GM12878 (cell line): ENCODE measurements at regions not wholly inside any gene's neighbourhood (a gene's known extent, or its start where the extent isn't known, plus 50 kb on each side); places are given as distances from the start of the nearest gene placed in this dataset.

Experiments used
- ATAC-seq: fragments of 200-7000 bp; cut with Tn5 transposase; 3 replicates; pipeline ENCODE4 v1.9.1; 2020; ENCODE audit warnings: mild to moderate bottlenecking, moderate library complexity
- BruUV-seq: library from RNA; stranded (reverse); fragments of 400-500 nt; replicated peaks from 2 replicates; lab custom pipeline; 2021; lab: Mats Ljungman, UMichigan
- CTCF ChIA-PET: fragments of 300-600 bp; sonication (Branson Sonifier 250); formaldehyde crosslinking; extraction: SDS; loops from one replicate; lab custom pipeline; 2021; ENCODE audit warnings: inconsistent platforms; lab: Yijun Ruan, JAX
- POLR2A ChIA-PET: fragments of 350-600 bp; formaldehyde crosslinking; extraction: SDS; loops from one replicate; lab custom pipeline; 2021; ENCODE audit warnings: inconsistent platforms; lab: Charles Lee
- RAD21 ChIA-PET: fragments of 300-600 bp; sonication (Branson Sonifier 250); formaldehyde crosslinking; loops from one replicate; lab custom pipeline; 2023; ENCODE audit warnings: antibody characterized with exemption; ENCODE audit not compliant: unreplicated experiment; lab: Charles Lee
- SMC1A ChIA-PET: fragments of 300-600 bp; sonication (Branson Sonifier 250); formaldehyde crosslinking; loops from one replicate; lab custom pipeline; 2023; ENCODE audit not compliant: unreplicated experiment, uncharacterized antibody; lab: Charles Lee
- DNase-seq: peaks from one replicate; pipeline ENCODE4 v3.0.0-alpha.2; 2011; ENCODE audit warnings: low read depth, low spot score
- FAIRE-seq: peaks from 3 replicates; lab custom pipeline; 2011; peaks lifted over from hg19 to GRCh38; lab: Jason Lieb, UNC
- H2AFZ ChIP-seq: 2 replicates; pipeline ENCODE4 v1.6.0; 2011; ENCODE audit warnings: low read depth, low read length, control low read depth; ENCODE audit not compliant: control insufficient read depth
- H3K27ac ChIP-seq: 2 replicates; pipeline ENCODE4 v1.5.1; 2011; ENCODE audit warnings: control low read depth; ENCODE audit not compliant: control insufficient read depth, insufficient read depth
- H3K27me3 ChIP-seq, 2 experiments: replicated peaks in 1 of 2; 2 replicates each; pipeline versions ENCODE4 v1.6.0 to v1.6.1; 2011; ENCODE audit warnings: low read length in 1 of 2; ENCODE audit not compliant: control insufficient read depth in 2 of 2, insufficient read depth in 2 of 2
- H3K36me3 ChIP-seq, 2 experiments: 2 replicates each; pipeline ENCODE4 v1.5.1; 2011; ENCODE audit warnings: low read length in 1 of 2; ENCODE audit not compliant: control insufficient read depth in 2 of 2, insufficient read depth in 2 of 2
- H3K4me1 ChIP-seq: 2 replicates; pipeline ENCODE4 v1.6.1; 2011; ENCODE audit warnings: mild to moderate bottlenecking, low read length, moderate library complexity, mixed read lengths; ENCODE audit not compliant: control insufficient read depth, insufficient read depth
- H3K4me2 ChIP-seq: 2 replicates; pipeline ENCODE4 v1.6.0; 2011; ENCODE audit warnings: control low read depth; ENCODE audit not compliant: control insufficient read depth, insufficient read depth
- H3K4me3 ChIP-seq: fragments of 200-600 bp; sonication (generic); 2 replicates; pipeline ENCODE4 v1.5.1; 2016
- H3K79me2 ChIP-seq: 2 replicates; pipeline ENCODE4 v1.6.0; 2011; ENCODE audit warnings: low read length; ENCODE audit not compliant: control insufficient read depth, insufficient read depth
- H3K9ac ChIP-seq: 2 replicates; pipeline ENCODE4 v1.8.0; 2011; ENCODE audit warnings: low read length, control low read depth, mixed read lengths; ENCODE audit not compliant: control insufficient read depth, insufficient read depth
- H3K9me3 ChIP-seq: replicated peaks from 3 replicates; pipeline ENCODE4 v1.5.1; 2011; ENCODE audit warnings: mild to moderate bottlenecking, low read length; ENCODE audit not compliant: control insufficient read depth, insufficient read depth
- H4K20me1 ChIP-seq: 2 replicates; pipeline ENCODE4 v1.6.0; 2011; ENCODE audit not compliant: control insufficient read depth, insufficient read depth
- BRCA1 ChIP-seq: IDR thresholded peaks from 2 replicates; pipeline ENCODE4 v1.6.1; 2011; ENCODE audit warnings: low read depth, low read length, improper control_type of control experiment
- CEBPB ChIP-seq, 2 experiments: fragments of 150-350 bp in 1 of 2; IDR thresholded peaks; 2 replicates each; pipeline ENCODE4 v1.6.1; 2012 to 2014; ENCODE audit warnings: low read depth in 2 of 2, low read length in 2 of 2, borderline replicate concordance in 1 of 2, inconsistent platforms in 1 of 2
- IKZF2 ChIP-seq, 2 experiments: fragments of 450-650 bp; IDR thresholded peaks; 2 replicates each; pipeline ENCODE4 v1.6.1; 2017; ENCODE audit warnings: mild to moderate bottlenecking in 2 of 2, moderate library complexity in 2 of 2
- KLF5 ChIP-seq: fragments of 450-650 bp; IDR thresholded peaks from 2 replicates; pipeline ENCODE4 v1.6.1; 2014; ENCODE audit warnings: mild to moderate bottlenecking; ENCODE audit not compliant: partially characterized antibody
- LARP7 ChIP-seq: fragments of 450-650 bp; IDR thresholded peaks from 2 replicates; pipeline ENCODE4 v1.6.1; 2017; ENCODE audit warnings: mild to moderate bottlenecking
- NR2F1 ChIP-seq: fragments of 450-650 bp; conservative IDR thresholded peaks from 2 replicates; pipeline ENCODE4 v1.6.1; 2017; ENCODE audit warnings: mild to moderate bottlenecking
- NRF1 ChIP-seq: conservative IDR thresholded peaks from 2 replicates; pipeline ENCODE4 v1.6.1; 2011; ENCODE audit warnings: mild to moderate bottlenecking, low read depth, low read length, improper control_type of control experiment
- POLR2AphosphoS5 ChIP-seq: IDR thresholded peaks from 2 replicates; pipeline ENCODE4 v1.6.1; 2011; ENCODE audit warnings: mild to moderate bottlenecking, low read length, inconsistent platforms
- RB1 ChIP-seq: fragments of 450-650 bp; formaldehyde crosslinking; IDR thresholded peaks from 2 replicates; pipeline ENCODE4 v1.6.1; 2017; ENCODE audit warnings: mild to moderate bottlenecking, borderline replicate concordance
- SIX5 ChIP-seq: IDR thresholded peaks from 2 replicates; pipeline ENCODE4 v1.6.1; 2011; ENCODE audit warnings: mild to moderate bottlenecking, low read depth, low read length, moderate library complexity; ENCODE audit not compliant: severe bottlenecking
- STAT3 ChIP-seq: IDR thresholded peaks from 2 replicates; pipeline ENCODE4 v1.6.1; 2011; ENCODE audit warnings: low read depth, low read length, improper control_type of control experiment
- ZNF24 ChIP-seq: fragments of 450-650 bp; IDR thresholded peaks from 2 replicates; pipeline ENCODE4 v1.6.1; 2017; ENCODE audit warnings: antibody characterized with exemption, mild to moderate bottlenecking
- WGBS: methylation state at CpG from one replicate; pipeline ENCODE4 v1.1.6; 2016; ENCODE audit warnings: low lambda C conversion rate; ENCODE audit not compliant: insufficient replicate concordance, insufficient coverage; ENCODE audit errors: missing lambda C conversion rate; 5-methylcytosine and 5-hydroxymethylcytosine counted together
- in situ Hi-C: fragments of 300-500 bp; cut with MboI; formaldehyde crosslinking; loops from 9 replicates; pipeline ENCODE4 v1.14.3; 2018; ENCODE audit warnings: mixed read lengths
- intact Hi-C: fragments of 100-400 bp; cut with micrococcal nuclease; formaldehyde crosslinking; loops from one replicate; pipeline ENCODE4 v1.14.2; 2022; ENCODE audit not compliant: unreplicated experiment
- TF ChIP-seq, protein P1 (sequence below): fragments of 450-650 bp; IDR thresholded peaks from 2 replicates; pipeline ENCODE4 v1.6.1; 2017; ENCODE audit warnings: mild to moderate bottlenecking
- TF ChIP-seq, protein P2 (sequence below), 3 experiments: IDR thresholded peaks in 2 of 3; conservative IDR thresholded peaks in 1 of 3; 2 replicates each; pipeline ENCODE4 v1.5.1; 2011; ENCODE audit warnings: low read depth in 3 of 3, low read length in 3 of 3, mild to moderate bottlenecking in 3 of 3, control low read depth in 2 of 3, moderate library complexity in 2 of 3, inconsistent platforms in 1 of 3, mixed read lengths in 1 of 3; ENCODE audit not compliant: control insufficient read depth in 2 of 3, insufficient read depth in 1 of 3; ENCODE audit errors: extremely low read depth in 1 of 3
- TF ChIP-seq, protein P3 (sequence below): IDR thresholded peaks from 2 replicates; pipeline ENCODE4 v1.6.1; 2011; ENCODE audit warnings: mild to moderate bottlenecking, low read depth, low read length, moderate library complexity; ENCODE audit not compliant: insufficient replicate concordance

DNA sequence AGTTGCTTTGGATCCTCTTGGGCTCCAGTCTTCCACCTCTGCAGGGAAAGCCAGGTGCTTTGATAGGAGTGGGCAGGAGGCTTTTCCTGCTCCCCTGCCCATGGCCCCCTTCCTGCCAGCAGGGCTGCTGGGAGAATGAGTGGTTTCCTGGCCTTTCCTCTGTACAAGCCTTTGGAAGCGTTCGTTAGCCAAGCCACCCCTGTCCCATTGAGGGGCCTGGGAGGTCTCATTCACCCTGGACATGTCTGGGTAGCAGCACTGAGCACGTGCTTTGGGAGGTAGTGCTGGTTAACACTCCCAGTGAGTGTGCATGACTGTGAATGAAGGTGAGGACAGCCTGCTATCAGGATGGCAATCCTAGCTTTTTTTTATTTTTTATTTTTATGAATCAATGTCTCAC, 118.5 kb upstream of the CACNA1E start:
- Histone ChIP-seq H3K9ac (no peak overlapping the region), H4K20me1 (no peaks in the 10 kb centered on the region), H2AFZ (no peak overlapping the region), H3K4me3 (no peak overlapping the region), H3K36me3 (no peaks in the 10 kb centered on the region), H3K4me2 (no peak overlapping the region), H3K27me3 (no peaks in the 10 kb centered on the region; a peak in 1 of 4 replicates), H3K9me3 (no peaks in the 10 kb centered on the region), H3K4me1 (no peaks in the 10 kb centered on the region), H3K27ac (no peak overlapping the region), H3K79me2 (no peaks in the 10 kb centered on the region)
- TF ChIP-seq CEBPB (IDR thresholded peaks at IDR 0.05; ENCODE audit: borderline replicate concordance in 1 of 2, low read depth in 2 of 2, low read length in 2 of 2) (no peak), SIX5 (no peak), KLF5 (no peak), LARP7 (no peak), NRF1 (no peak)
- WGBS = 43% methylated on average over 3 of the region's 3 CpGs
- DNase-seq (no peak), FAIRE-seq (no peak), ATAC-seq (no peak)
- RAD21 ChIA-PET = no interaction called here
- intact Hi-C loops = no loop called here
- CTCF ChIA-PET = no interaction called here
- in situ Hi-C loops = no loop called here
- SMC1A ChIA-PET = no interaction called here
- BruUV-seq = no TSS peak
- POLR2A ChIA-PET = no interaction called here

DNA sequence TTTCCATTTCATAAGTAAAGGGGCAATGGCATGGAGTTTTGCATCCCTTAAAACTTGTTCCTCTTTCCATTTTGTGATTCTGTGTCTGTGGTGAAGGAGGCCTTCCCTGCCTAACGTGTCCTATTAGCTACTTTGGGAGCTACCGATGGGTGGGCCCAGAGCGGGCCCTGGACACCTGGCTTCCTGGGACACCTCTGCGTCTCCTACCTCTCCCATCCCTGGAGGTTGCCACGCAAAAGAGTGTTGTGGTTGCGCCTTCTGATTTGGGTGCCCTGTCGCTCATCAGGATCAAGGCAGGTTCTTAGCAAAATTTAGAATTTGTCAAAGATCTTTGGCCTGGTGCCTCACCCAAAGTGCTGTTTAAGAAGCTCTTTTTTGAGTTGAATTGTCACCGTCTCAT, 116.4 kb upstream of the CACNA1E start:
- ATAC-seq (no peak), FAIRE-seq (no peak), DNase-seq (no peak)
- no peaks in the 10 kb centered on the region; a peak in 1 of 4 replicates for H3K27me3 ChIP-seq
- WGBS = 72% methylated on average over 8 of the region's 8 CpGs
- H3K36me3 ChIP-seq = no peaks in the 10 kb centered on the region
- no TSS peak for BruUV-seq
- CTCF ChIA-PET = interaction anchor here (0.6 to 1.3 kb wide), 3 partner anchors 19 to 1548 kb away, joined by 3 to 4 read pairs (median 3); no protein-coding TSS in a partner anchor
- intact Hi-C loops = no loop called here
- no peak overlapping the region for H3K4me3 ChIP-seq
- SMC1A ChIA-PET = interaction anchor here (1.9 kb wide), 1 partner anchor 15 kb away, joined by 8 read pairs; no protein-coding TSS in a partner anchor
- H3K9ac ChIP-seq = no peak overlapping the region
- RAD21 ChIA-PET = no interaction called here
- no peaks in the 10 kb centered on the region for H3K9me3 ChIP-seq
- no peak overlapping the region for H2AFZ ChIP-seq
- H3K4me1 ChIP-seq = no peaks in the 10 kb centered on the region
- H4K20me1 ChIP-seq = no peaks in the 10 kb centered on the region
- POLR2A ChIA-PET = no interaction called here
- in situ Hi-C loops = no loop called here
- H3K79me2 ChIP-seq = no peaks in the 10 kb centered on the region
- H3K27ac ChIP-seq = no peak overlapping the region
- no peak overlapping the region for H3K4me2 ChIP-seq
- TF ChIP-seq, protein P1, sequence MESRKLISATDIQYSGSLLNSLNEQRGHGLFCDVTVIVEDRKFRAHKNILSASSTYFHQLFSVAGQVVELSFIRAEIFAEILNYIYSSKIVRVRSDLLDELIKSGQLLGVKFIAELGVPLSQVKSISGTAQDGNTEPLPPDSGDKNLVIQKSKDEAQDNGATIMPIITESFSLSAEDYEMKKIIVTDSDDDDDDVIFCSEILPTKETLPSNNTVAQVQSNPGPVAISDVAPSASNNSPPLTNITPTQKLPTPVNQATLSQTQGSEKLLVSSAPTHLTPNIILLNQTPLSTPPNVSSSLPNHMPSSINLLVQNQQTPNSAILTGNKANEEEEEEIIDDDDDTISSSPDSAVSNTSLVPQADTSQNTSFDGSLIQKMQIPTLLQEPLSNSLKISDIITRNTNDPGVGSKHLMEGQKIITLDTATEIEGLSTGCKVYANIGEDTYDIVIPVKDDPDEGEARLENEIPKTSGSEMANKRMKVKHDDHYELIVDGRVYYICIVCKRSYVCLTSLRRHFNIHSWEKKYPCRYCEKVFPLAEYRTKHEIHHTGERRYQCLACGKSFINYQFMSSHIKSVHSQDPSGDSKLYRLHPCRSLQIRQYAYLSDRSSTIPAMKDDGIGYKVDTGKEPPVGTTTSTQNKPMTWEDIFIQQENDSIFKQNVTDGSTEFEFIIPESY = no peak
- TF ChIP-seq ZNF24 (no peak), IKZF2 (IDR thresholded peaks at IDR 0.05) (no peak), STAT3 (no peak), POLR2AphosphoS5 (no peak), RB1 (no peak), BRCA1 (no peak), NR2F1 (no peak)
- TF ChIP-seq, protein P2, sequence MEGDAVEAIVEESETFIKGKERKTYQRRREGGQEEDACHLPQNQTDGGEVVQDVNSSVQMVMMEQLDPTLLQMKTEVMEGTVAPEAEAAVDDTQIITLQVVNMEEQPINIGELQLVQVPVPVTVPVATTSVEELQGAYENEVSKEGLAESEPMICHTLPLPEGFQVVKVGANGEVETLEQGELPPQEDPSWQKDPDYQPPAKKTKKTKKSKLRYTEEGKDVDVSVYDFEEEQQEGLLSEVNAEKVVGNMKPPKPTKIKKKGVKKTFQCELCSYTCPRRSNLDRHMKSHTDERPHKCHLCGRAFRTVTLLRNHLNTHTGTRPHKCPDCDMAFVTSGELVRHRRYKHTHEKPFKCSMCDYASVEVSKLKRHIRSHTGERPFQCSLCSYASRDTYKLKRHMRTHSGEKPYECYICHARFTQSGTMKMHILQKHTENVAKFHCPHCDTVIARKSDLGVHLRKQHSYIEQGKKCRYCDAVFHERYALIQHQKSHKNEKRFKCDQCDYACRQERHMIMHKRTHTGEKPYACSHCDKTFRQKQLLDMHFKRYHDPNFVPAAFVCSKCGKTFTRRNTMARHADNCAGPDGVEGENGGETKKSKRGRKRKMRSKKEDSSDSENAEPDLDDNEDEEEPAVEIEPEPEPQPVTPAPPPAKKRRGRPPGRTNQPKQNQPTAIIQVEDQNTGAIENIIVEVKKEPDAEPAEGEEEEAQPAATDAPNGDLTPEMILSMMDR (IDR thresholded peaks at IDR 0.05 in 2 of 3, conservative IDR thresholded peaks at IDR 0.05 in 1 of 3; ENCODE audit: control insufficient read depth in 2 of 3, extremely low read depth in 1 of 3, insufficient read depth in 1 of 3, low read depth in 3 of 3, low read length in 3 of 3) = no peak
- TF ChIP-seq, protein P3, sequence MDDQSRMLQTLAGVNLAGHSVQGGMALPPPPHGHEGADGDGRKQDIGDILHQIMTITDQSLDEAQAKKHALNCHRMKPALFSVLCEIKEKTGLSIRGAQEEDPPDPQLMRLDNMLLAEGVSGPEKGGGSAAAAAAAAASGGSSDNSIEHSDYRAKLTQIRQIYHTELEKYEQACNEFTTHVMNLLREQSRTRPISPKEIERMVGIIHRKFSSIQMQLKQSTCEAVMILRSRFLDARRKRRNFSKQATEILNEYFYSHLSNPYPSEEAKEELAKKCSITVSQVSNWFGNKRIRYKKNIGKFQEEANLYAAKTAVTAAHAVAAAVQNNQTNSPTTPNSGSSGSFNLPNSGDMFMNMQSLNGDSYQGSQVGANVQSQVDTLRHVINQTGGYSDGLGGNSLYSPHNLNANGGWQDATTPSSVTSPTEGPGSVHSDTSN = no peak
